ENCODE measurements at regions not wholly inside any gene's neighbourhood (a gene's known extent, or its start where the extent isn't known, plus 50 kb on each side); places are given as distances from the start of the nearest gene placed in this dataset.

- peak; percentile 66 to 84 (median 79) for TF ChIP-seq CTCF (IDR thresholded peaks at IDR 0.05 in 4 of 5, conservative IDR thresholded peaks at IDR 0.05 in 1 of 5)
- TF ChIP-seq POLR2A (IDR thresholded peaks at IDR 0.05), result no peak
Observed at GRCh38 chr15:92521624-92522008, 127.9 kb downstream of the ST8SIA2 start.
